Gastrocnemius medialis (tissue), 4 donors: ENCODE measurements at regions not wholly inside any gene's neighbourhood (a gene's known extent, or its start where the extent isn't known, plus 50 kb on each side); places are given as distances from the start of the nearest gene placed in this dataset.

ENCODE experiments used
- ATAC-seq, 2 donors: fragments of 150-250 bp; one replicate each; pipeline ENCODE4 v1.9.1; 2016
- DNase-seq, 2 donors: peaks; one replicate each; pipeline ENCODE4 v3.0.0-alpha.2; 2019
- H3K27ac ChIP-seq, 4 donors: fragments of 200-600 bp; sonication (generic); 1 replicate in 1 of 4; 2 replicates in 3 of 4; pipeline ENCODE4 v1.5.1; 2016 to 2018; ENCODE audit warnings: mild to moderate bottlenecking in 2 of 4, moderate library complexity in 1 of 4
- H3K27me3 ChIP-seq, 3 donors: fragments of 200-600 bp; sonication (generic) in 2 of 3; 1 replicate in 1 of 3; 2 replicates in 2 of 3; pipeline versions ENCODE4 v1.5.1 to v1.6.0; 2016 to 2019; ENCODE audit warnings: mild to moderate bottlenecking in 1 of 3, moderate library complexity in 1 of 3
- H3K36me3 ChIP-seq, 2 donors: fragments of 200-600 bp; sonication (generic) in 1 of 2; one replicate each; pipeline ENCODE4 v1.5.1; 2017 to 2018
- H3K4me1 ChIP-seq, 2 donors: fragments of 200-600 bp; sonication (generic) in 1 of 2; one replicate each; pipeline ENCODE4 v1.5.1; 2016 to 2017; ENCODE audit warnings: mild to moderate bottlenecking in 2 of 2
- H3K4me3 ChIP-seq, 4 donors: fragments of 200-600 bp; sonication (generic) in 3 of 4; 1 replicate in 1 of 4; 2 replicates in 3 of 4; pipeline ENCODE4 v1.5.1; 2016 to 2019; ENCODE audit warnings: mild to moderate bottlenecking in 2 of 4
- H3K9me3 ChIP-seq, 3 donors: fragments of 200-600 bp; sonication (generic) in 2 of 3; 1 replicate in 1 of 3; 2 replicates in 2 of 3; pipeline ENCODE4 v1.5.1; 2016 to 2019
- POLR2A ChIP-seq, 2 donors: fragments of 450-650 bp; IDR thresholded peaks; one replicate each; pipeline ENCODE4 v1.6.1; 2017; ENCODE audit warnings: antibody characterized with exemption in 2 of 2, mild to moderate bottlenecking in 2 of 2, moderate library complexity in 2 of 2
- in situ Hi-C, 4 donors: fragments of 200-750 bp; cut with MboI; loops; one replicate each; pipeline versions ENCODE4 v1.15.0 to v1.8.0; 2017; ENCODE audit warnings: low sequenced_read_pairs in 4 of 4
- intact Hi-C: fragments of 100-400 bp; cut with DNase I; formaldehyde crosslinking; loops from one replicate; pipeline ENCODE4 v1.15.1; 2023; ENCODE audit warnings: low total_unique reads
- TF ChIP-seq, protein P1 (sequence below), 5 experiments: fragments of 450-650 bp in 3 of 5; fragments of 200-600 bp in 2 of 5; sonication (generic) in 2 of 5; IDR thresholded peaks in 4 of 5; conservative IDR thresholded peaks in 1 of 5; 1 replicate in 4 of 5; 2 replicates in 1 of 5; pipeline ENCODE4 v1.5.1; 2016 to 2019; ENCODE audit warnings: antibody characterized with exemption in 5 of 5, mild to moderate bottlenecking in 3 of 5, moderate library complexity in 3 of 5

DNA sequence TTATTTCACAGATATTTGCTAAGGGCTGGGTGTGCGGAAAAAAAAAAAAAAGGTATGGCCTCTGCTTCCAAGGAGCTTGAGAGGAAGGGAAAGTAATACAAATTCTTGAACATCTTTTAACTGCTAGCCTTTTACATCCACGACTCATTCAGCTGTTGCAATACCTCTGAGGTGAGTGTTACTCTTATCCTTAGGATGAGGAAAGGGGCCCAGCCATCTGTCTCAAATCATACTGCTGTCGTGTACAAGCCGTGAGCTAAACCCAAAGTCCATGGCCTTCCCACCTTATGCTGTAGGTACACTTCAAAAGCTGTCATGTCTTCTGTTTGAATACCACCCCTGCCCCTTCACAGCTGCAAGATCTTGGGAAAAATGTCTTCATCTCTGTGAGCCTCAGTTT is 146.8 kb downstream of the KCNRG start:
- Histone ChIP-seq H3K27me3 (no peaks in the 10 kb centered on the region), H3K36me3 (no peaks in the 10 kb centered on the region), H3K4me3 (no peak overlapping the region), H3K9me3 (no peaks in the 10 kb centered on the region), H3K4me1 (peaks cover 6 to 9% of the 10 kb centered on the region in 2 donors), H3K27ac (no peak overlapping the region)
- intact Hi-C loops (no loop called here), in situ Hi-C loops (no loop called here)
- ATAC-seq = no peak
- TF ChIP-seq POLR2A (IDR thresholded peaks at IDR 0.05) = no peak
- TF ChIP-seq, protein P1, sequence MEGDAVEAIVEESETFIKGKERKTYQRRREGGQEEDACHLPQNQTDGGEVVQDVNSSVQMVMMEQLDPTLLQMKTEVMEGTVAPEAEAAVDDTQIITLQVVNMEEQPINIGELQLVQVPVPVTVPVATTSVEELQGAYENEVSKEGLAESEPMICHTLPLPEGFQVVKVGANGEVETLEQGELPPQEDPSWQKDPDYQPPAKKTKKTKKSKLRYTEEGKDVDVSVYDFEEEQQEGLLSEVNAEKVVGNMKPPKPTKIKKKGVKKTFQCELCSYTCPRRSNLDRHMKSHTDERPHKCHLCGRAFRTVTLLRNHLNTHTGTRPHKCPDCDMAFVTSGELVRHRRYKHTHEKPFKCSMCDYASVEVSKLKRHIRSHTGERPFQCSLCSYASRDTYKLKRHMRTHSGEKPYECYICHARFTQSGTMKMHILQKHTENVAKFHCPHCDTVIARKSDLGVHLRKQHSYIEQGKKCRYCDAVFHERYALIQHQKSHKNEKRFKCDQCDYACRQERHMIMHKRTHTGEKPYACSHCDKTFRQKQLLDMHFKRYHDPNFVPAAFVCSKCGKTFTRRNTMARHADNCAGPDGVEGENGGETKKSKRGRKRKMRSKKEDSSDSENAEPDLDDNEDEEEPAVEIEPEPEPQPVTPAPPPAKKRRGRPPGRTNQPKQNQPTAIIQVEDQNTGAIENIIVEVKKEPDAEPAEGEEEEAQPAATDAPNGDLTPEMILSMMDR (IDR thresholded peaks at IDR 0.05 in 4 of 5, conservative IDR thresholded peaks at IDR 0.05 in 1 of 5) = no peak
- no peak for DNase-seq

GRCh38 chr13:50162567-50162966 is 147.3 kb downstream of the KCNRG start:
- in situ Hi-C loops = no loop called here
- Histone ChIP-seq H3K27me3 (no peaks in the 10 kb centered on the region), H3K4me3 (no peak overlapping the region), H3K27ac (no peak overlapping the region), H3K36me3 (no peaks in the 10 kb centered on the region), H3K4me1 (peaks cover 6 to 9% of the 10 kb centered on the region in 2 donors), H3K9me3 (no peaks in the 10 kb centered on the region)
- intact Hi-C loops = no loop called here
- DNase-seq = no peak
- no peak for TF ChIP-seq POLR2A (IDR thresholded peaks at IDR 0.05)
- TF ChIP-seq, protein P1 (IDR thresholded peaks at IDR 0.05 in 4 of 5, conservative IDR thresholded peaks at IDR 0.05 in 1 of 5) = no peak
- no peak for ATAC-seq

DNA sequence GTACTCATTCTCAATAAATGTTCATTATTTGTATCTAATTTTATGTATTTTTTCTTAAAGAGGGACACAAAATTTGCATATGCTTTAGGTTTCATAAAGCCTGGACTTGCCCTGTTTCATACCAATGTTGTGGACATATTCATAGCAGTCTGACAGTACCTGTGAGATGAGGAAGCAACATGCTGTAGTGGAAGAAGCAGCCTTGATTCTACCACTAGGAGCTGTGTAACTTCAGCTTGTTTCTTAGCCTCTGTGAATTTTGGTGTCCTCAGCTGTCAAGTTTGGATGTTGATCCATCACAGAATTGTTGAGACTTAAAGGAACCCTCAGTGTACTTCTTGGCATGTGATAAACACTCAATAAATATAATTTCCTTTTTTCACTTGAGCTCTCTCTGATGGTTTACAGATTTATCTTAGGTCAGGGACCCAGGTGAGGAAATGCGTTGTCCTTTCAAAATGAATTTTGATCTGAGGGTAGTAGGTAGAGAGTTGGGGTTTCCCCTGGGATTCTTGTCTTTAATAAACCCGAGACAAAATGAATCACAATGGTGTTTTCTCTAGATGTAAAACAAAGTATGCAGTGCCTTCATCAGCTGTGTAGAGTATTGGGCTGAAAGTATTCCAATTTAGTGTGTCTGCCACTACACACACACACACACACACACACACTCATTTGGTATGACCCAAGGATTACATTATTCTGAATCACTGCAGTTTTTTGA is 152.1 kb downstream of the KCNRG start:
- TF ChIP-seq POLR2A (IDR thresholded peaks at IDR 0.05) = no peak
- TF ChIP-seq, protein P1 (IDR thresholded peaks at IDR 0.05 in 4 of 5, conservative IDR thresholded peaks at IDR 0.05 in 1 of 5) = no peak
- Histone ChIP-seq H3K4me1 (no peaks in the 10 kb centered on the region), H3K9me3 (no peaks in the 10 kb centered on the region), H3K36me3 (no peaks in the 10 kb centered on the region), H3K27me3 (no peaks in the 10 kb centered on the region), H3K4me3 (no peak overlapping the region), H3K27ac (no peak overlapping the region)
- in situ Hi-C loops (no loop called here), intact Hi-C loops (no loop called here)
- DNase-seq (no peak), ATAC-seq (no peak)

- Histone ChIP-seq H3K36me3 (no peaks in the 10 kb centered on the region), H3K27ac (no peak overlapping the region), H3K4me3 (no peak overlapping the region), H3K9me3 (no peaks in the 10 kb centered on the region), H3K27me3 (no peaks in the 10 kb centered on the region), H3K4me1 (no peaks in the 10 kb centered on the region)
- no peak for DNase-seq
- intact Hi-C loops (no loop called here), in situ Hi-C loops (no loop called here)
- ATAC-seq = no peak
- TF ChIP-seq, protein P1 (IDR thresholded peaks at IDR 0.05 in 4 of 5, conservative IDR thresholded peaks at IDR 0.05 in 1 of 5) = no peak
- TF ChIP-seq POLR2A (IDR thresholded peaks at IDR 0.05) = no peak
Measured at GRCh38 chr13:50167967-50168366, 152.7 kb downstream of the KCNRG start.

GRCh38 chr13:50168786-50169185 is 153.5 kb downstream of the KCNRG start:
- in situ Hi-C loops = no loop called here
- no peak for DNase-seq
- Histone ChIP-seq H3K27me3 (no peaks in the 10 kb centered on the region), H3K36me3 (no peaks in the 10 kb centered on the region), H3K4me3 (no peak overlapping the region), H3K4me1 (no peaks in the 10 kb centered on the region), H3K27ac (no peak overlapping the region), H3K9me3 (no peaks in the 10 kb centered on the region)
- intact Hi-C loops = no loop called here
- TF ChIP-seq, protein P1 (IDR thresholded peaks at IDR 0.05 in 4 of 5, conservative IDR thresholded peaks at IDR 0.05 in 1 of 5) = no peak
- TF ChIP-seq POLR2A (IDR thresholded peaks at IDR 0.05) = no peak
- ATAC-seq = no peak
